Keratinocyte (primary cell): ENCODE measurements at regions not wholly inside any gene's neighbourhood (a gene's known extent, or its start where the extent isn't known, plus 50 kb on each side); places are given as distances from the start of the nearest gene placed in this dataset.

Source experiments
- DNase-seq: peaks from one replicate; pipeline ENCODE4 v3.0.0-alpha.2; 2011; ENCODE audit warnings: low read depth, missing footprints, low spot score
- FAIRE-seq: peaks from 2 replicates; lab custom pipeline; 2011; peaks lifted over from hg19 to GRCh38; lab: Jason Lieb, UNC
- H2AFZ ChIP-seq: 2 replicates; pipeline ENCODE4 v1.6.0; 2012; ENCODE audit warnings: low read length, control low read depth, inconsistent platforms; ENCODE audit not compliant: control insufficient read depth
- H3K27ac ChIP-seq: 2 replicates; pipeline ENCODE4 v1.5.1; 2011; ENCODE audit warnings: low read length; ENCODE audit not compliant: control insufficient read depth, insufficient read depth
- H3K27me3 ChIP-seq: 3 replicates; pipeline ENCODE4 v1.6.0; 2011; ENCODE audit warnings: low read length; ENCODE audit not compliant: control insufficient read depth, insufficient read depth; ENCODE audit errors: extremely low read depth
- H3K36me3 ChIP-seq, 2 experiments: 2 replicates in 1 of 2; 3 replicates in 1 of 2; pipeline ENCODE4 v1.5.1; 2011; ENCODE audit warnings: low read length in 2 of 2, mild to moderate bottlenecking in 1 of 2; ENCODE audit not compliant: control insufficient read depth in 2 of 2, insufficient read depth in 2 of 2; ENCODE audit errors: extremely low read depth in 1 of 2
- H3K4me1 ChIP-seq: 3 replicates; pipeline ENCODE4 v1.5.1; 2011; ENCODE audit warnings: low read length; ENCODE audit not compliant: control insufficient read depth, insufficient read depth; ENCODE audit errors: extremely low read depth
- H3K4me2 ChIP-seq: 3 replicates; pipeline ENCODE4 v1.6.0; 2011; ENCODE audit warnings: low read depth, low read length; ENCODE audit not compliant: control insufficient read depth, insufficient read depth; ENCODE audit errors: extremely low read depth
- H3K4me3 ChIP-seq, 3 experiments: fragments of 200-600 bp in 1 of 3; sonication (generic) in 1 of 3; 2 replicates in 2 of 3; 3 replicates in 1 of 3; pipeline ENCODE4 v1.5.1; 2011 to 2016; ENCODE audit warnings: low read length in 3 of 3, mild to moderate bottlenecking in 3 of 3, control low read depth in 2 of 3, inconsistent platforms in 1 of 3, low read depth in 1 of 3, mixed read lengths in 1 of 3, mixed run types in 1 of 3, moderate library complexity in 1 of 3; ENCODE audit not compliant: control insufficient read depth in 2 of 3, insufficient read depth in 2 of 3; ENCODE audit errors: extremely low read depth in 1 of 3
- H3K79me2 ChIP-seq: 2 replicates; pipeline ENCODE4 v1.6.0; 2012; ENCODE audit warnings: low read length; ENCODE audit not compliant: control insufficient read depth, insufficient read depth
- H3K9ac ChIP-seq: 3 replicates; pipeline ENCODE4 v1.6.0; 2011; ENCODE audit warnings: low read length; ENCODE audit not compliant: control insufficient read depth, insufficient read depth; ENCODE audit errors: extremely low read depth
- H3K9me1 ChIP-seq: 3 replicates; pipeline ENCODE4 v1.6.0; 2011; ENCODE audit warnings: low read length; ENCODE audit not compliant: control insufficient read depth, insufficient read depth; ENCODE audit errors: extremely low read depth
- H3K9me3 ChIP-seq: 2 replicates; pipeline ENCODE4 v1.5.1; 2012; ENCODE audit warnings: low read depth, low read length; ENCODE audit not compliant: control insufficient read depth
- H4K20me1 ChIP-seq: 3 replicates; pipeline ENCODE4 v1.6.0; 2011; ENCODE audit warnings: low read length; ENCODE audit not compliant: control insufficient read depth, insufficient read depth; ENCODE audit errors: extremely low read depth
- CTCF ChIP-seq, 3 experiments: IDR thresholded peaks in 1 of 3; conservative IDR thresholded peaks in 1 of 3; optimal IDR thresholded peaks in 1 of 3; 2 replicates in 2 of 3; 3 replicates in 1 of 3; pipeline versions ENCODE3 to v1.5.1; 2011; ENCODE audit warnings: low read length in 3 of 3, mild to moderate bottlenecking in 3 of 3, moderate library complexity in 2 of 3, control low read depth in 1 of 3, inconsistent platforms in 1 of 3; ENCODE audit not compliant: insufficient read depth in 2 of 3; ENCODE audit errors: extremely low read depth in 1 of 3
- EZH2 ChIP-seq: IDR thresholded peaks from one replicate; pipeline ENCODE4 v1.6.1; 2012; ENCODE audit warnings: inconsistent platforms, mild to moderate bottlenecking, low read length, moderate library complexity
- dilution Hi-C: fragments of 300-500 bp; cut with MboI; formaldehyde crosslinking; loops from one replicate; pipeline ENCODE4 v1.7.0; 2020; ENCODE audit warnings: low sequenced_read_pairs; ENCODE audit not compliant: extremely low pct_ligation_motif_present

- TF ChIP-seq CTCF (optimal IDR thresholded peaks at IDR 0.05 in 1 of 3, IDR thresholded peaks at IDR 0.05 in 1 of 3, conservative IDR thresholded peaks at IDR 0.05 in 1 of 3; ENCODE audit: extremely low read depth in 1 of 3, insufficient read depth in 2 of 3, low read length in 3 of 3) (no peak), EZH2 (no peak)
- Histone ChIP-seq H2AFZ (no peak overlapping the region), H3K27me3 (no peaks in the 10 kb centered on the region), H3K9me3 (peaks cover 3% of the 10 kb centered on the region), H3K4me1 (no peaks in the 10 kb centered on the region), H3K4me3 (no peak overlapping the region), H3K9ac (no peak overlapping the region), H4K20me1 (no peaks in the 10 kb centered on the region), H3K27ac (no peak overlapping the region), H3K36me3 (no peaks in the 10 kb centered on the region), H3K9me1 (no peaks in the 10 kb centered on the region), H3K79me2 (no peaks in the 10 kb centered on the region), H3K4me2 (no peak overlapping the region)
- FAIRE-seq: no peak
- dilution Hi-C loops: no loop called here
- no peak for DNase-seq
Measured at GRCh38 chr11:91470656-91471055, 754.0 kb upstream of the FAT3 start.

- Histone ChIP-seq H3K9ac (no peak overlapping the region), H3K36me3 (no peaks in the 10 kb centered on the region), H4K20me1 (no peaks in the 10 kb centered on the region), H3K4me3 (no peak overlapping the region), H3K4me1 (no peaks in the 10 kb centered on the region), H3K4me2 (no peak overlapping the region), H3K27me3 (no peaks in the 10 kb centered on the region), H2AFZ (no peak overlapping the region), H3K79me2 (no peaks in the 10 kb centered on the region), H3K27ac (no peak overlapping the region), H3K9me1 (no peaks in the 10 kb centered on the region), H3K9me3 (no peaks in the 10 kb centered on the region)
- DNase-seq (no peak), FAIRE-seq (no peak)
- dilution Hi-C loops: no loop called here
- no peak for TF ChIP-seq CTCF (optimal IDR thresholded peaks at IDR 0.05 in 1 of 3, IDR thresholded peaks at IDR 0.05 in 1 of 3, conservative IDR thresholded peaks at IDR 0.05 in 1 of 3; ENCODE audit: extremely low read depth in 1 of 3, insufficient read depth in 2 of 3, low read length in 3 of 3)
- no peak for TF ChIP-seq EZH2
Measured at GRCh38 chr11:91459840-91460239, 764.8 kb upstream of the FAT3 start.
